ENCODE measurements at regions not wholly inside any gene's neighbourhood (a gene's known extent, or its start where the extent isn't known, plus 50 kb on each side); places are given as distances from the start of the nearest gene placed in this dataset.
A peak's percentile ranks its signal among the peaks of the same experiment; 100 is the strongest.
"Not testable (repeated sequence)": the region's sequence is repeated elsewhere in the genome, so short reads cannot be mapped to it uniquely, and the experiment has no call there.

DNA sequence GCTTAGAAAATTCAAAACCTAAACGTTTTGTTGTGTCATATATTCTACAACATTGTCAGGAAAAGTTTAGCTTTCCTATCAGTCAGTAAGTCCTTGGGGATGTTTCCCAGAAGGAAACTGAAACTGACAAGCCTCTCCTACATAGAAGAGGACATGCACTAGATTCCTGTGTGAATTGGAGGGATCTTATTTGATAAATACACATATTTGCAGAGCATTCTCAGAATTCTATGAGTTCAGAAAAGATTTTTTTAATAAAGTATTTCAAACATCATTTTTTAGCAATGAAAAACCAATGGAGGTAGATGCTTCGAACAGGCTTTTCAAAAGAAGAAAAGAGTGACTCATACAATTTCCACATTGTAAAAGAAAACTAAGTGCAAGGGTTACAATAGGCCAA lies 1706.7 kb downstream of the SUCLG1 start:
- Histone ChIP-seq H3K4me3 (ENCODE audit: low read depth, low read length) (no peak overlapping the region), H3K27me3 (ENCODE audit: control insufficient read depth, insufficient read depth, low read length) (no peaks in the 10 kb centered on the region), H3K9me3 (ENCODE audit: control insufficient read depth, insufficient read depth, low read length) (peaks cover 7% of the 10 kb centered on the region), H3K27ac (ENCODE audit: low read depth, low read length) (no peak overlapping the region), H3K4me1 (ENCODE audit: control insufficient read depth, insufficient read depth, low read length) (no peaks in the 10 kb centered on the region), H3K36me3 (ENCODE audit: control insufficient read depth, insufficient read depth, low read length) (no peaks in the 10 kb centered on the region)
- WGBS (ENCODE audit: insufficient coverage) = no CpG with 5 or more reads among the region's 2 CpGs
- DNase-seq (ENCODE audit: low read depth in 4 of 6, low spot score in 6 of 6) = no peak

DNA sequence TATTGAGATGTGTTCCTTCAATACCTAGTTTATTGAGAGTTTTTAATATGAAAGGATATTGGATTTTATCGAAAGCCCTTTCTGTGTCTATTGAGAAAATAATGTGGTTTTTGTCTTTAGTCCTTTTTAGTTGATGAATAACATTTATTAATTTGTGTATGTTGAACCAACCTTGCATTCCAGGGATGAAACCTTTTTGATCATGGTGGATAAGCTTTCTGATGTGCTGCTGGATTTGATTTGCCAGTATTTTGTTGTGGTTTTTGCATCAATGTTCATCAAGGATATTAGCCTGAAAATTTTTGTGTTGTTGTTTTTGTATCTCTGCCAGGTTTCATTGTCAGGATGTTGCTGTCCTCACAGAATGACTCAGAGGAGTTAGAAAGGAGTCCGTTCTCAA lies 1710.4 kb downstream of the SUCLG1 start:
- H3K4me1 ChIP-seq (ENCODE audit: control insufficient read depth, insufficient read depth, low read length) = no peaks in the 10 kb centered on the region
- no peak for DNase-seq (ENCODE audit: low read depth in 4 of 6, low spot score in 6 of 6)
- peaks cover 7% of the 10 kb centered on the region for H3K9me3 ChIP-seq (ENCODE audit: control insufficient read depth, insufficient read depth, low read length)
- H3K36me3 ChIP-seq (ENCODE audit: control insufficient read depth, insufficient read depth, low read length) = no peaks in the 10 kb centered on the region
- no peaks in the 10 kb centered on the region for H3K27me3 ChIP-seq (ENCODE audit: control insufficient read depth, insufficient read depth, low read length)
- no CpG with 5 or more reads among the region's 2 CpGs for WGBS (ENCODE audit: insufficient coverage)
- H3K4me3 ChIP-seq (ENCODE audit: low read depth, low read length) = no peak overlapping the region
- no peak overlapping the region for H3K27ac ChIP-seq (ENCODE audit: low read depth, low read length)

DNA sequence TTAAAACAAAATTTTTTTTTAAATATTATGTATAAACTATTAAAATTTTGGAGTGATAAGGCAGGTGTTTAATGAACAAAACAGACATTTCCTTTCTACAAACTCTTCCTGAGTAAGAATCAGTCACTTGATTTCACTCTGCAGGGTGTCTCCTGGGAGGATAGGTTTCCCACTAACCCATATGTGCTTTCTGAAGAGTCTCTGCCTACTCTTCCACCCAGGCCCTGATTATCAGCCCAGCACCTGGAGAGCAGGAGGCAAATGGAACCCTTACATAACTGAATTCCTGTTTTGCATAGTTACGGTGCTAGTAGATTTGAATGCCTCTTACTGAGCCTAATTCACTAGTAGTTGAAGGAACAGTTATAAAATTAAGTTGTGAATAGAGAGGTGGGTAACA lies 1718.6 kb downstream of the SUCLG1 start:
- H3K4me3 ChIP-seq (ENCODE audit: low read depth, low read length) = no peak overlapping the region
- WGBS (ENCODE audit: insufficient coverage) = no CpG with 5 or more reads among the region's 1 CpG
- H3K4me1 ChIP-seq (ENCODE audit: control insufficient read depth, insufficient read depth, low read length) = no peaks in the 10 kb centered on the region
- no peaks in the 10 kb centered on the region for H3K27me3 ChIP-seq (ENCODE audit: control insufficient read depth, insufficient read depth, low read length)
- H3K9me3 ChIP-seq (ENCODE audit: control insufficient read depth, insufficient read depth, low read length) = no peaks in the 10 kb centered on the region
- DNase-seq (ENCODE audit: low read depth in 4 of 6, low spot score in 6 of 6) = peak in 1 of 6 donors; percentile 41
- no peaks in the 10 kb centered on the region for H3K36me3 ChIP-seq (ENCODE audit: control insufficient read depth, insufficient read depth, low read length)
- H3K27ac ChIP-seq (ENCODE audit: low read depth, low read length) = no peak overlapping the region

DNA sequence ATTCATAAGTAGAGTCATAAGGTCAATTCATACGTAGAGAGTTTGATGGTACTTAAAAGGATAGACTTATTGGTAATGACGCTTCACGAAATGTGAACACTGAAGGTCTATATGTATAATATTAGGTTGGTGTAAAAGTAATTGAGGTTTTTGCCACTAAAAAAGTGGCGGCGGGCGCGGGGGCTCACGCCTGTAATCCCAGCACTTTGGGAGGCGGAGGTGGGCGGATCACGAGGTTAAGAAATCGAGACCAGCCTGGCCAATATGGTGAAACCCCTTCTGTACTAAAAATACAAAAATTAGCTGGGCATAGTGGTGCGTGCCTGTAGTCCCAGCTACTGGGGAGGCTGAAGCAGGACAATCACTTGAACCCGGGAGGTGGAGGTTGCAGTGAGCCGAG lies 1721.1 kb downstream of the SUCLG1 start:
- H3K9me3 ChIP-seq (ENCODE audit: control insufficient read depth, insufficient read depth, low read length); H3K4me3 ChIP-seq (ENCODE audit: low read depth, low read length); H3K27ac ChIP-seq (ENCODE audit: low read depth, low read length); DNase-seq (ENCODE audit: low read depth in 4 of 6, low spot score in 6 of 6); H3K27me3 ChIP-seq (ENCODE audit: control insufficient read depth, insufficient read depth, low read length); H3K36me3 ChIP-seq (ENCODE audit: control insufficient read depth, insufficient read depth, low read length); H3K4me1 ChIP-seq (ENCODE audit: control insufficient read depth, insufficient read depth, low read length): not testable (repeated sequence)
- 96% methylated on average over 14 of the region's 15 CpGs for WGBS (ENCODE audit: insufficient coverage)

DNA sequence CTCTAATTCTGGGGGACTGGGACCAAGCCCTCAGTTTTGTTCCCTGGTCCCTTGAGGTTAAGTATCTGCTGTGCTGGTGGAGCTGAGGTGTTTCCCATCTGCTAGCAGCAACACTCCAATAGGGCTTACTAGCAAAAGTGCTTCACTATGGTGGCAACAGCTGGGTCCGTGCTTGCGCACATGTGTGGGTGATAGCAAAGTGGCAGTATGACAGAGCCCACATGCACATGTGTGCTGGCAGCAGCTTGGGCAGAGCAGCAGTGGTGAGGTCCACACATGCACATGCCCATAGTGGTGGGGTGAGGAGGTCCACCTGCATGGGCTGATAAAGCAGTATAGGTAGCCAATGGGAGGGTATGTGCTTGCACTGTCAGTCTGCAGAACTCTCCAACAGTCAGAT lies 1723.7 kb downstream of the SUCLG1 start:
- Histone ChIP-seq H3K4me1 (ENCODE audit: control insufficient read depth, insufficient read depth, low read length) (no peaks in the 10 kb centered on the region), H3K9me3 (ENCODE audit: control insufficient read depth, insufficient read depth, low read length) (no peaks in the 10 kb centered on the region), H3K27ac (ENCODE audit: low read depth, low read length) (no peak overlapping the region), H3K27me3 (ENCODE audit: control insufficient read depth, insufficient read depth, low read length) (no peaks in the 10 kb centered on the region), H3K4me3 (ENCODE audit: low read depth, low read length) (no peak overlapping the region), H3K36me3 (ENCODE audit: control insufficient read depth, insufficient read depth, low read length) (no peaks in the 10 kb centered on the region)
- 100% methylated on average over 2 of the region's 2 CpGs for WGBS (ENCODE audit: insufficient coverage)
- DNase-seq (ENCODE audit: low read depth in 4 of 6, low spot score in 6 of 6) = no peak

DNA sequence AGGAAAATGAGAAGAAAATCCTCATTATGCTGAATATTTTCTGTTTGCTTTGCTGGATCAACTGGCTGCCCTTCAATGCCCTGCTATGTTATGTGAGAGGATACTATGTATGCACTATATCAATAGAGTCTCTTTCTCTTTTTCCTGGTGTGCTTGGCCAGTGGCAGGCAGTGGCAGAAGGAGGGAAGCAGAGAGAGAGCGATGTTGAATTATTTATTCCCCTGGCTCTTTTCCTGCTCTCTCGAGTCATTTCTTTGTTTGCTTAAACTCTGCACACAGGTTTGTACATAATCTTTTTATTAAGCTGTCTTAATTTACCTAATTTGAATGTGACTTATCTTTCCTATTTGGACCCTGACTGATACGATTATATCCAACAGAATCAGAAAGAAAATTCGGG lies 1727.3 kb downstream of the SUCLG1 start:
- Histone ChIP-seq H3K27me3 (ENCODE audit: control insufficient read depth, insufficient read depth, low read length) (no peaks in the 10 kb centered on the region), H3K9me3 (ENCODE audit: control insufficient read depth, insufficient read depth, low read length) (no peaks in the 10 kb centered on the region), H3K27ac (ENCODE audit: low read depth, low read length) (no peak overlapping the region), H3K4me1 (ENCODE audit: control insufficient read depth, insufficient read depth, low read length) (no peaks in the 10 kb centered on the region), H3K4me3 (ENCODE audit: low read depth, low read length) (no peak overlapping the region), H3K36me3 (ENCODE audit: control insufficient read depth, insufficient read depth, low read length) (no peaks in the 10 kb centered on the region)
- WGBS (ENCODE audit: insufficient coverage) = no CpG with 5 or more reads among the region's 4 CpGs
- peak in 1 of 6 donors; percentile 24 for DNase-seq (ENCODE audit: low read depth in 4 of 6, low spot score in 6 of 6)

DNA sequence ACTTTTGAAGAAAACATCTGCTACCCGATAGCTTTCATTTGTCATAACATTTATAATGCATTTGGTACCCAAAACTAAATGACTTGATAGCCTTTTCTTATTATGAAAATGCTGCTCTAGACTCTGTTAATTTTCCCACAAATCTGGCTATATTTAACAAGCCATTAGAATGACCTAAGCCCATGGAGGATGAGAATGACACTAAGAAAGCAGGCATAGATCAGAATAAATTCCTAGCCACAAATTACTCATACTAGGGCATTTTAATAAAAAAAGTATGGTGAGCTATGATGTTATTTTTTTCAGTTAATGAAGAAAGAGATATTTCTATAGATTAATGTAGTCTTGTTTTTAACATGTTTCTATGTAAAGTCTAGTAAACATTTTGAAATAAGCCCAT lies 1728.3 kb downstream of the SUCLG1 start:
- H3K9me3 ChIP-seq (ENCODE audit: control insufficient read depth, insufficient read depth, low read length) = no peaks in the 10 kb centered on the region
- no peak overlapping the region for H3K27ac ChIP-seq (ENCODE audit: low read depth, low read length)
- H3K4me3 ChIP-seq (ENCODE audit: low read depth, low read length) = no peak overlapping the region
- H3K27me3 ChIP-seq (ENCODE audit: control insufficient read depth, insufficient read depth, low read length) = no peaks in the 10 kb centered on the region
- H3K4me1 ChIP-seq (ENCODE audit: control insufficient read depth, insufficient read depth, low read length) = no peaks in the 10 kb centered on the region
- DNase-seq (ENCODE audit: low read depth in 4 of 6, low spot score in 6 of 6) = no peak
- WGBS (ENCODE audit: insufficient coverage) = no CpG with 5 or more reads among the region's 1 CpG
- no peaks in the 10 kb centered on the region for H3K36me3 ChIP-seq (ENCODE audit: control insufficient read depth, insufficient read depth, low read length)

DNA sequence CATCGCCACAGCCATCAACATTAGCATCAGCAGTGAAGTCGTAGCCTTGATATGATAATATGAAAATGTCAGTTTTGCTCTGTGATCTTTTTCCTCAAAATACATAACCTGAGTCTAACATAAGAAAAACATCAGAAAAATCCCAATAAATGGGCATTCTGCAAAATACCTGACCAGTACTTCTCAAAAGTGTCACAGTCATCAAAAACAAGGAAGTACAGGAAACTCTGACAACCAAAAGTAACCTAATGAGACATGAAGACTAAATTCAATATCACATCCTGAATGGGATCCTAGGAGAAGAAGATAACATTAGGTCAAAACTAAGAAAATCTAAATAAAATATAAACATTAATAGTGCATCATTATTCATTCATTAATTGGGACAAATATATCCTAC lies 1731.0 kb downstream of the SUCLG1 start:
- DNase-seq (ENCODE audit: low read depth in 4 of 6, low spot score in 6 of 6) = no peak
- no peaks in the 10 kb centered on the region for H3K36me3 ChIP-seq (ENCODE audit: control insufficient read depth, insufficient read depth, low read length)
- H3K4me3 ChIP-seq (ENCODE audit: low read depth, low read length) = no peak overlapping the region
- no peaks in the 10 kb centered on the region for H3K27me3 ChIP-seq (ENCODE audit: control insufficient read depth, insufficient read depth, low read length)
- no peaks in the 10 kb centered on the region for H3K9me3 ChIP-seq (ENCODE audit: control insufficient read depth, insufficient read depth, low read length)
- H3K4me1 ChIP-seq (ENCODE audit: control insufficient read depth, insufficient read depth, low read length) = no peaks in the 10 kb centered on the region
- no CpG with 5 or more reads among the region's 2 CpGs for WGBS (ENCODE audit: insufficient coverage)
- H3K27ac ChIP-seq (ENCODE audit: low read depth, low read length) = no peak overlapping the region

DNA sequence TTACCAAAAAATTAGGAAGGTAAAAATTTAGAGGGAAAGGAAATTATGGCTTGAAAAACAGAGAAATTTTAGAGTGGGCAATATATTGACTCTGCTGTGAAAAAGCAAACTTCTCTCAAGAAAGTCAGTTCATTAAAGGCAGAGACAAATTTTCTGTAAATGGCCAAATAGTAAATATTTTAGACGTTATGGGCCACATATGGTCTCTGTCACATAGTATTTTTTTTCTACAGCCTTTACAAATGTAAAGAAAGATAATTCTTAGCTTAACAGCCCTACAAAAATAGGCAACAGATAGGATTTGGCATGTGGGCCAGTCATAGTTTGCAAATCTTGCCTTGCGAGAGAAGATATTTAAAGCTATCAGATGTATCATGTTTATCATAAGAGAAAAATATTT lies 1750.4 kb downstream of the SUCLG1 start:
- H3K4me3 ChIP-seq (ENCODE audit: low read depth, low read length) = no peak overlapping the region
- no CpG with 5 or more reads among the region's 2 CpGs for WGBS (ENCODE audit: insufficient coverage)
- no peaks in the 10 kb centered on the region for H3K9me3 ChIP-seq (ENCODE audit: control insufficient read depth, insufficient read depth, low read length)
- H3K4me1 ChIP-seq (ENCODE audit: control insufficient read depth, insufficient read depth, low read length) = no peaks in the 10 kb centered on the region
- H3K27me3 ChIP-seq (ENCODE audit: control insufficient read depth, insufficient read depth, low read length) = no peaks in the 10 kb centered on the region
- no peaks in the 10 kb centered on the region for H3K36me3 ChIP-seq (ENCODE audit: control insufficient read depth, insufficient read depth, low read length)
- no peak overlapping the region for H3K27ac ChIP-seq (ENCODE audit: low read depth, low read length)
- DNase-seq (ENCODE audit: low read depth in 4 of 6, low spot score in 6 of 6) = no peak

DNA sequence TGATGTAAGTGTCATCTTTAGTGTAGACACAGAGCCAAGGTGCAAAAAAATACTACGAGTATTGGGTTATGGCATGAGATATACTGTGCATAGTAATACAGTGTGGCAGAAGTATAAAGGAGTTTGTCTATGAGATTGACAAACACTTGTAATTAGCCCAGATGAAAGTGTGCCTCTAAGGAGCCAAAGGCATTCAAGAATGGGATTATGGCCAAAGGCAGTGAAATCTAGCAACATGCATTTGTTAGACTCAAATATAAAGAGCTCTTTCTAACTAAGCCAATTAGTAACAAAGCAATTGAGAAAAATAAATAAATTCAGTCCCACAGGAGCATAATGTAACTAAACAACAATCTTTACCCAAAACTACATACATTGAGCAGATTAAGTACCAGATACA lies 1761.8 kb downstream of the SUCLG1 start:
- Histone ChIP-seq H3K9me3 (ENCODE audit: control insufficient read depth, insufficient read depth, low read length) (peaks cover 4% of the 10 kb centered on the region), H3K27me3 (ENCODE audit: control insufficient read depth, insufficient read depth, low read length) (no peaks in the 10 kb centered on the region), H3K36me3 (ENCODE audit: control insufficient read depth, insufficient read depth, low read length) (no peaks in the 10 kb centered on the region), H3K4me3 (ENCODE audit: low read depth, low read length) (no peak overlapping the region), H3K27ac (ENCODE audit: low read depth, low read length) (no peak overlapping the region), H3K4me1 (ENCODE audit: control insufficient read depth, insufficient read depth, low read length) (no peaks in the 10 kb centered on the region)
- 25% methylated on average over 1 of the region's 1 CpG for WGBS (ENCODE audit: insufficient coverage)
- DNase-seq (ENCODE audit: low read depth in 4 of 6, low spot score in 6 of 6) = peak in 4 of 6 donors; percentile 4 to 67 (median 32)
